SK-N-MC (cell line): ENCODE measurements at regions not wholly inside any gene's neighbourhood (a gene's known extent, or its start where the extent isn't known, plus 50 kb on each side); places are given as distances from the start of the nearest gene placed in this dataset.

Experiments used
- DNase-seq: peaks from one replicate; pipeline ENCODE4 v3.0.0-alpha.2; 2011; ENCODE audit warnings: low read depth, low spot score
- H3K27ac ChIP-seq: fragments of 200-600 bp; sonication (generic); 2 replicates; pipeline ENCODE4 v1.5.1; 2016; ENCODE audit warnings: mixed run types
- H3K36me3 ChIP-seq: fragments of 200-600 bp; sonication (generic); 2 replicates; pipeline ENCODE4 v1.6.1; 2017; ENCODE audit warnings: antibody characterized with exemption, low read length, mixed read lengths; ENCODE audit not compliant: insufficient read depth
- H3K4me3 ChIP-seq: fragments of 200-600 bp; sonication (generic); 2 replicates; pipeline ENCODE4 v1.5.1; 2016
- H3K9ac ChIP-seq: fragments of 200-600 bp; sonication (generic); 2 replicates; pipeline ENCODE4 v1.8.0; 2017; ENCODE audit warnings: mixed run types, mixed read lengths; ENCODE audit not compliant: insufficient read length
- H3K9me3 ChIP-seq: fragments of 200-600 bp; sonication (generic); 2 replicates; pipeline ENCODE4 v1.6.1; 2017; ENCODE audit warnings: low read depth, mild to moderate bottlenecking, antibody characterized with exemption, low read length, moderate library complexity, mixed read lengths
- EZH2 ChIP-seq: fragments of 200-600 bp; sonication (generic); IDR thresholded peaks from one replicate; pipeline ENCODE4 v1.6.1; 2017; ENCODE audit warnings: antibody characterized with exemption
- FOXP2 ChIP-seq: optimal IDR thresholded peaks from 2 replicates; pipeline ENCODE3; 2011; ENCODE audit warnings: mild to moderate bottlenecking, moderate library complexity; ENCODE audit not compliant: insufficient read depth; ENCODE audit errors: extremely low read length, control extremely low read depth
- POLR2AphosphoS5 ChIP-seq: IDR thresholded peaks from 2 replicates; pipeline ENCODE4 v1.6.1; 2012; ENCODE audit warnings: mild to moderate bottlenecking, low read depth, low read length, borderline replicate concordance

- no peak overlapping the region for H3K9ac ChIP-seq
- DNase-seq: no peak
- H3K9me3 ChIP-seq: no peaks in the 10 kb centered on the region
- H3K36me3 ChIP-seq: no peaks in the 10 kb centered on the region
- no peak for TF ChIP-seq EZH2
- TF ChIP-seq POLR2AphosphoS5: no peak
- no peak for TF ChIP-seq FOXP2
- H3K27ac ChIP-seq: no peak overlapping the region
- no peak overlapping the region for H3K4me3 ChIP-seq
Observed at GRCh38 chrX:26328608-26329319, 112.8 kb downstream of the MAGEB5 start.

DNA sequence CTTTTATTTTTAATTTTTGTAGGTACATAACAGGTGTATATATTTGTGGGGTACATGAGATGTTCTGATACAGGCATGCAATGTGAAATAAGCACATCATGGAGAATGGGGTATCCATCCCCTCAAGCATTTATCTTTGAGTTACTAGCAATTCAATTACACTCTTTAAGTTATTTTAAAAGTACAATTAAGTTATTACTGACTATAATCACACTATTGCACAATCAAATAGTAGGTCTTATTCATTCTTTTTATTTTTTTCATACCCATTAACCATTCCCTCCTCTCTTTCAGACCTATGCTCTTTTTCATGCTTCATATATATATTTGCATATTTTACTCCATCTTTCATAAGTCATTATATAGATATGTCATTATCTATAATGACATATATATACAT is 93.3 kb downstream of the MAGEB5 start:
- TF ChIP-seq POLR2AphosphoS5: no peak
- H3K9ac ChIP-seq: no peak overlapping the region
- no peaks in the 10 kb centered on the region for H3K9me3 ChIP-seq
- no peak overlapping the region for H3K27ac ChIP-seq
- H3K4me3 ChIP-seq: no peak overlapping the region
- no peak for DNase-seq
- H3K36me3 ChIP-seq: no peaks in the 10 kb centered on the region

DNA sequence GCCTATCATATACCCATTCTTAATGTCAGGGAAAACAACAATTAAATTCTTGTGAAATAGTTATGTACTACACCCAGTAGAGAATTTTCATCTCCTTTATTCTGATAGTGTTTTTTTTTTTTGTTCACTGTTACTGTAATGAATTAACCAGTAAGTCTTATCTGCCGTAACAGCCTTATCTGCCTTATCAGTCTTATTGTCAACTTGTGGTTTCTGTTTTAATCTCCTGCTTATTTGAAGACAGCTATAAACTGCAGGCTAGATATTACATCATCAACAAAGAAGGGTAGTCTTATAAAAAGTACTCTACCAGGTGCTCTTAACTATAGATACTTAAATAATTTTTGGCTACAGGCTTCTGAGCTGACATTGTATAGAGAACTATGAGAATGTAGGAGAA is 79.5 kb downstream of the MAGEB5 start:
- Histone ChIP-seq H3K9ac (no peak overlapping the region), H3K9me3 (no peaks in the 10 kb centered on the region), H3K4me3 (no peak overlapping the region), H3K27ac (no peak overlapping the region), H3K36me3 (no peaks in the 10 kb centered on the region)
- no peak for TF ChIP-seq EZH2
- no peak for TF ChIP-seq POLR2AphosphoS5
- TF ChIP-seq FOXP2: no peak
- no peak for DNase-seq

GRCh38 chrX:26286836-26287235 is 70.9 kb downstream of the MAGEB5 start:
- H3K9me3 ChIP-seq: no peaks in the 10 kb centered on the region
- no peak for TF ChIP-seq FOXP2
- no peak for TF ChIP-seq POLR2AphosphoS5
- TF ChIP-seq EZH2: no peak
- H3K4me3 ChIP-seq: no peak overlapping the region
- H3K9ac ChIP-seq: no peak overlapping the region
- no peaks in the 10 kb centered on the region for H3K36me3 ChIP-seq
- DNase-seq: no peak
- no peak overlapping the region for H3K27ac ChIP-seq
